Breast epithelium (tissue), 4 donors: ENCODE measurements at regions not wholly inside any gene's neighbourhood (a gene's known extent, or its start where the extent isn't known, plus 50 kb on each side); places are given as distances from the start of the nearest gene placed in this dataset.

Source experiments
- DNase-seq, 2 donors: peaks; one replicate each; pipeline ENCODE4 v3.0.0-alpha.2; 2019; ENCODE audit warnings: low spot score in 2 of 2
- H3K27ac ChIP-seq, 2 donors: fragments of 200-600 bp; sonication (generic) in 1 of 2; one replicate each; pipeline ENCODE4 v1.5.1; 2016 to 2019; ENCODE audit warnings: mild to moderate bottlenecking in 1 of 2
- H3K27me3 ChIP-seq, 2 donors: fragments of 200-600 bp; sonication (generic) in 1 of 2; one replicate each; pipeline versions ENCODE4 v1.5.1 to v1.6.0; 2017 to 2019; ENCODE audit warnings: control low read depth in 1 of 2, mild to moderate bottlenecking in 1 of 2
- H3K36me3 ChIP-seq: fragments of 200-600 bp; one replicate; pipeline ENCODE4 v1.5.1; 2019
- H3K4me1 ChIP-seq, 2 donors: fragments of 200-600 bp; sonication (generic); one replicate each; pipeline ENCODE4 v1.5.1; 2016 to 2019; ENCODE audit warnings: control low read depth in 1 of 2
- H3K4me3 ChIP-seq, 3 donors: fragments of 200-600 bp; sonication (generic); 1 replicate in 2 of 3; 2 replicates in 1 of 3; pipeline ENCODE4 v1.5.1; 2016 to 2019; ENCODE audit warnings: mild to moderate bottlenecking in 3 of 3, moderate library complexity in 2 of 3
- H3K9me3 ChIP-seq, 2 donors: fragments of 200-600 bp; sonication (generic) in 1 of 2; one replicate each; pipeline ENCODE4 v1.5.1; 2016 to 2019; ENCODE audit warnings: control low read depth in 1 of 2
- CTCF ChIP-seq, 3 donors: fragments of 450-650 bp; IDR thresholded peaks; one replicate each; pipeline ENCODE4 v1.5.1; 2016 to 2017; ENCODE audit warnings: antibody characterized with exemption in 3 of 3, mild to moderate bottlenecking in 3 of 3, moderate library complexity in 3 of 3
- POLR2A ChIP-seq: fragments of 450-650 bp; IDR thresholded peaks from one replicate; pipeline ENCODE4 v1.6.1; 2016; ENCODE audit warnings: antibody characterized with exemption, mild to moderate bottlenecking, moderate library complexity
- POLR2AphosphoS5 ChIP-seq, 3 donors: sonication (generic); formaldehyde crosslinking; IDR thresholded peaks; one replicate each; pipeline ENCODE4 v1.6.1; 2017; ENCODE audit warnings: antibody characterized with exemption in 3 of 3
- intact Hi-C: fragments of 100-400 bp; cut with DNase I; formaldehyde crosslinking; loops from one replicate; pipeline ENCODE4 v1.15.1; 2023; ENCODE audit warnings: low total_unique reads

- Histone ChIP-seq H3K9me3 (no peaks in the 10 kb centered on the region), H3K27me3 (no peaks in the 10 kb centered on the region), H3K36me3 (no peaks in the 10 kb centered on the region), H3K27ac (no peak overlapping the region), H3K4me3 (no peak overlapping the region), H3K4me1 (no peaks in the 10 kb centered on the region)
- no peak for TF ChIP-seq POLR2A
- TF ChIP-seq POLR2AphosphoS5 (IDR thresholded peaks at IDR 0.05), result no peak
- no peak for TF ChIP-seq CTCF (IDR thresholded peaks at IDR 0.05)
- intact Hi-C loops, result no loop called here
- DNase-seq, result no peak
Measured at GRCh38 chr4:125808570-125808969, 493.8 kb downstream of the FAT4 start.

- H3K9me3 ChIP-seq, result no peaks in the 10 kb centered on the region
- no peak overlapping the region for H3K27ac ChIP-seq
- H3K36me3 ChIP-seq, result no peaks in the 10 kb centered on the region
- H3K27me3 ChIP-seq, result no peaks in the 10 kb centered on the region
- no peak for DNase-seq
- no peak overlapping the region for H3K4me3 ChIP-seq
- TF ChIP-seq POLR2AphosphoS5 (IDR thresholded peaks at IDR 0.05) (no peak), CTCF (IDR thresholded peaks at IDR 0.05) (no peak), POLR2A (no peak)
- H3K4me1 ChIP-seq, result no peaks in the 10 kb centered on the region
- intact Hi-C loops, result no loop called here
Measured at GRCh38 chr4:125811892-125812291, 497.1 kb downstream of the FAT4 start.

- Histone ChIP-seq H3K36me3 (no peaks in the 10 kb centered on the region), H3K27me3 (no peaks in the 10 kb centered on the region), H3K27ac (no peak overlapping the region), H3K4me1 (no peaks in the 10 kb centered on the region), H3K4me3 (no peak overlapping the region), H3K9me3 (no peaks in the 10 kb centered on the region)
- DNase-seq, result no peak
- intact Hi-C loops, result no loop called here
- no peak for TF ChIP-seq POLR2AphosphoS5 (IDR thresholded peaks at IDR 0.05)
- TF ChIP-seq POLR2A, result no peak
- TF ChIP-seq CTCF (IDR thresholded peaks at IDR 0.05), result no peak
Measured at GRCh38 chr4:125826801-125827695, 512.3 kb downstream of the FAT4 start.

- no peak for DNase-seq
- H3K4me1 ChIP-seq, result no peaks in the 10 kb centered on the region
- no peak for TF ChIP-seq POLR2A
- TF ChIP-seq CTCF (IDR thresholded peaks at IDR 0.05), result no peak
- no peak for TF ChIP-seq POLR2AphosphoS5 (IDR thresholded peaks at IDR 0.05)
- H3K27ac ChIP-seq, result no peak overlapping the region
- H3K4me3 ChIP-seq, result no peak overlapping the region
- H3K27me3 ChIP-seq, result no peaks in the 10 kb centered on the region
- no peaks in the 10 kb centered on the region for H3K9me3 ChIP-seq
- intact Hi-C loops, result no loop called here
- no peaks in the 10 kb centered on the region for H3K36me3 ChIP-seq
Measured at GRCh38 chr4:125827696-125828052, 512.9 kb downstream of the FAT4 start.

- intact Hi-C loops, result no loop called here
- TF ChIP-seq POLR2A (no peak), POLR2AphosphoS5 (IDR thresholded peaks at IDR 0.05) (no peak), CTCF (IDR thresholded peaks at IDR 0.05) (no peak)
- H3K27ac ChIP-seq, result no peak overlapping the region
Measured at GRCh38 chr4:125828346-125828745, 513.6 kb downstream of the FAT4 start.

More at GRCh38 chr4:125828346-125828745, 513.6 kb downstream of the FAT4 start:
- Histone ChIP-seq H3K4me1 (no peaks in the 10 kb centered on the region), H3K9me3 (no peaks in the 10 kb centered on the region), H3K27me3 (no peaks in the 10 kb centered on the region), H3K36me3 (no peaks in the 10 kb centered on the region), H3K4me3 (no peak overlapping the region)
- DNase-seq, result no peak
